C4-2B (cell line): ENCODE measurements at regions not wholly inside any gene's neighbourhood (a gene's known extent, or its start where the extent isn't known, plus 50 kb on each side); places are given as distances from the start of the nearest gene placed in this dataset.
"Not testable (repeated sequence)": the region's sequence is repeated elsewhere in the genome, so short reads cannot be mapped to it uniquely, and the experiment has no call there.

Experiments used
- CTCF ChIP-seq: fragments of 450-650 bp; conservative IDR thresholded peaks from 2 replicates; pipeline ENCODE4 v1.5.1; 2017; ENCODE audit warnings: mild to moderate bottlenecking
- ZFX ChIP-seq: fragments of 450-650 bp; IDR thresholded peaks from 2 replicates; pipeline ENCODE4 v1.6.1; 2017

DNA sequence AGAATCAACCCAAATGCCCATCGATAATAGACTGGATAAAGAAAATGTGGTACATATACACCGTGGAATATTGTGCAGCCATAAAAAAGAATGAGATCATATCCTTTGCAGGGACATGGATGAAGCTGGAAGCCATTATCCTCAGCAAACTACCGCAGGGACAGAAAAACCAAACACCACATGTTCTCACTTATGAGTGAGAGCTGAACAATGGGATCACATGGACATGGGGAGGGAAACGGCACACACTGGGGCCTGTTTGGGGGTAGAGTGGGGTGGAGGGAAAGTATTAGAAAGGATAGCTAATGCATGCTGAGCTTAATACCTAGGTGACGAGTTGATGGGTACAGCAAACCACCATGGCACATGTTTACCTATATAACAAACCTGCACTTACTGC, 217.5 kb downstream of the TOMM20 start:
- TF ChIP-seq CTCF, ZFX: not testable (repeated sequence)
